Transverse colon (tissue), 4 donors: ENCODE measurements at regions not wholly inside any gene's neighbourhood (a gene's known extent, or its start where the extent isn't known, plus 50 kb on each side); places are given as distances from the start of the nearest gene placed in this dataset.

Experiments
- DNase-seq: peaks from one replicate; pipeline ENCODE4 v3.0.0-alpha.2; 2019
- H3K27ac ChIP-seq, 4 donors: fragments of 200-600 bp; sonication (generic); 2 replicates each; pipeline ENCODE4 v1.5.1; 2016 to 2018; ENCODE audit warnings: inconsistent platforms in 4 of 4
- H3K27me3 ChIP-seq: fragments of 200-600 bp; sonication (generic); 2 replicates; pipeline ENCODE4 v1.5.1; 2017; ENCODE audit warnings: inconsistent platforms
- H3K36me3 ChIP-seq, 4 donors: fragments of 200-600 bp; sonication (generic); 2 replicates each; pipeline ENCODE4 v1.5.1; 2017 to 2019; ENCODE audit warnings: inconsistent platforms in 4 of 4
- H3K4me1 ChIP-seq, 4 donors: fragments of 200-600 bp; sonication (generic); 2 replicates each; pipeline ENCODE4 v1.5.1; 2017 to 2020; ENCODE audit warnings: inconsistent platforms in 4 of 4
- H3K4me3 ChIP-seq, 4 donors: fragments of 200-600 bp; sonication (generic); 1 replicate in 1 of 4; 2 replicates in 3 of 4; pipeline versions ENCODE4 v1.5.1 to v1.6.1; 2017 to 2019; ENCODE audit warnings: inconsistent platforms in 4 of 4
- H3K9me3 ChIP-seq, 2 donors: fragments of 200-600 bp; sonication (generic); 2 replicates each; pipeline ENCODE4 v1.5.1; 2017 to 2019; ENCODE audit warnings: inconsistent platforms in 2 of 2
- EP300 ChIP-seq: sonication (generic); formaldehyde crosslinking; IDR thresholded peaks from one replicate; pipeline ENCODE4 v1.6.1; 2017; ENCODE audit warnings: antibody characterized with exemption, low read depth
- POLR2A ChIP-seq: fragments of 450-650 bp; IDR thresholded peaks from one replicate; pipeline ENCODE4 v1.6.1; 2016; ENCODE audit warnings: antibody characterized with exemption, mild to moderate bottlenecking, moderate library complexity
- POLR2AphosphoS5 ChIP-seq, 3 donors: sonication (generic); formaldehyde crosslinking; IDR thresholded peaks; one replicate each; pipeline ENCODE4 v1.6.1; 2016; ENCODE audit warnings: antibody characterized with exemption in 3 of 3
- WGBS, 2 donors: methylation state at CpG; one replicate each; pipeline ENCODE4 v1.1.5; 2018; ENCODE audit warnings: low coverage in 1 of 2; 5-methylcytosine and 5-hydroxymethylcytosine counted together
- in situ Hi-C, 4 donors: fragments of 200-750 bp; cut with MboI; loops; one replicate each; pipeline versions ENCODE4 v1.15.0 to v1.15.1; 2017; ENCODE audit warnings: low sequenced_read_pairs in 3 of 4, low pct_ligation_motif_present in 1 of 4, low pct_unique_long_range_greater_than_20kb in 1 of 4
- intact Hi-C: fragments of 100-400 bp; cut with DNase I; formaldehyde crosslinking; loops from one replicate; pipeline ENCODE4 v1.15.1; 2023; ENCODE audit warnings: low total_unique reads
- TF ChIP-seq, protein P1 (sequence below), 5 experiments: fragments of 200-600 bp in 3 of 5; fragments of 450-650 bp in 2 of 5; sonication (generic) in 3 of 5; IDR thresholded peaks; 1 replicate in 2 of 5; 2 replicates in 3 of 5; pipeline ENCODE4 v1.5.1; 2016 to 2017; ENCODE audit warnings: antibody characterized with exemption in 5 of 5, inconsistent platforms in 3 of 5, mild to moderate bottlenecking in 2 of 5, moderate library complexity in 1 of 5

- Histone ChIP-seq H3K27me3 (no peaks in the 10 kb centered on the region), H3K36me3 (no peaks in the 10 kb centered on the region), H3K4me1 (peaks cover 0 to 13% (median 2%) of the 10 kb centered on the region in 4 donors), H3K4me3 (no peak overlapping the region), H3K9me3 (no peaks in the 10 kb centered on the region), H3K27ac (no peak overlapping the region)
- intact Hi-C loops (no loop called here), in situ Hi-C loops (no loop called here)
- TF ChIP-seq POLR2A = no peak
- TF ChIP-seq, protein P1, sequence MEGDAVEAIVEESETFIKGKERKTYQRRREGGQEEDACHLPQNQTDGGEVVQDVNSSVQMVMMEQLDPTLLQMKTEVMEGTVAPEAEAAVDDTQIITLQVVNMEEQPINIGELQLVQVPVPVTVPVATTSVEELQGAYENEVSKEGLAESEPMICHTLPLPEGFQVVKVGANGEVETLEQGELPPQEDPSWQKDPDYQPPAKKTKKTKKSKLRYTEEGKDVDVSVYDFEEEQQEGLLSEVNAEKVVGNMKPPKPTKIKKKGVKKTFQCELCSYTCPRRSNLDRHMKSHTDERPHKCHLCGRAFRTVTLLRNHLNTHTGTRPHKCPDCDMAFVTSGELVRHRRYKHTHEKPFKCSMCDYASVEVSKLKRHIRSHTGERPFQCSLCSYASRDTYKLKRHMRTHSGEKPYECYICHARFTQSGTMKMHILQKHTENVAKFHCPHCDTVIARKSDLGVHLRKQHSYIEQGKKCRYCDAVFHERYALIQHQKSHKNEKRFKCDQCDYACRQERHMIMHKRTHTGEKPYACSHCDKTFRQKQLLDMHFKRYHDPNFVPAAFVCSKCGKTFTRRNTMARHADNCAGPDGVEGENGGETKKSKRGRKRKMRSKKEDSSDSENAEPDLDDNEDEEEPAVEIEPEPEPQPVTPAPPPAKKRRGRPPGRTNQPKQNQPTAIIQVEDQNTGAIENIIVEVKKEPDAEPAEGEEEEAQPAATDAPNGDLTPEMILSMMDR (IDR thresholded peaks at IDR 0.05) = no peak
- no peak for TF ChIP-seq POLR2AphosphoS5 (IDR thresholded peaks at IDR 0.05)
- no peak for TF ChIP-seq EP300
- DNase-seq = no peak
- 83 to 89% methylated on average over 2 of the region's 2 CpGs for WGBS, 2 donors
Observed at GRCh38 chr3:177929310-177929709, 606.9 kb upstream of the KCNMB2 start.

- WGBS, 2 donors = 80 to 100% methylated on average over 1 to 2 of the region's 2 CpGs
- no peak for DNase-seq
- peaks cover 0 to 13% (median 2%) of the 10 kb centered on the region in 4 donors for H3K4me1 ChIP-seq
- H3K27me3 ChIP-seq = no peaks in the 10 kb centered on the region
- H3K9me3 ChIP-seq = no peaks in the 10 kb centered on the region
- intact Hi-C loops = no loop called here
- in situ Hi-C loops = no loop called here
- no peak overlapping the region for H3K4me3 ChIP-seq
- H3K36me3 ChIP-seq = no peaks in the 10 kb centered on the region
- H3K27ac ChIP-seq = no peak overlapping the region
- TF ChIP-seq, protein P1 (IDR thresholded peaks at IDR 0.05) = no peak
- TF ChIP-seq EP300 (no peak), POLR2AphosphoS5 (IDR thresholded peaks at IDR 0.05) (no peak), POLR2A (no peak)
Observed at GRCh38 chr3:177930771-177931170, 605.5 kb upstream of the KCNMB2 start.

DNA sequence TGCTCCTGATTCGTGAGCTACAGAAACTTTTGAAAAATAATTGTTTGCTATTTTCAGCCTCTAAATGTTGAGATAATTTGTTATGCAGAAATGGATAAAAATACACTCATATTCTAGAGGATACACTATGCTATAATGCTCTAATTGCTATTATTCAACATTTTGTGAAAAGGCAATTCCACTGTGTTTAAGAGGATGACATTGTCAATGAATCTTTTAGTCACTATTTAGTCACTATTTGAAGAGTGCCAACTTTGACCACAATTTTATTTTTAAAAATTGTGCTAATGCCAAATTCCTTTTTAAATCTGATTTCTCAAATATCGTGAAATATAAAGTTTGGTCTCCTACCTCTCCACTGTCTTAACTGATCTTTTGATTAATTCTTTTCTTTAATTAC lies 604.9 kb upstream of the KCNMB2 start:
- DNase-seq = no peak
- H3K27me3 ChIP-seq = no peaks in the 10 kb centered on the region
- H3K36me3 ChIP-seq = no peaks in the 10 kb centered on the region
- H3K4me3 ChIP-seq = no peak overlapping the region
- 85 to 88% methylated on average over 2 of the region's 2 CpGs for WGBS, 2 donors
- peaks cover 0 to 13% (median 2%) of the 10 kb centered on the region in 4 donors for H3K4me1 ChIP-seq
- no peak overlapping the region for H3K27ac ChIP-seq
- intact Hi-C loops = no loop called here
- TF ChIP-seq, protein P1 (IDR thresholded peaks at IDR 0.05) = no peak
- no peak for TF ChIP-seq EP300
- TF ChIP-seq POLR2AphosphoS5 (IDR thresholded peaks at IDR 0.05) = no peak
- TF ChIP-seq POLR2A = no peak
- no peaks in the 10 kb centered on the region for H3K9me3 ChIP-seq
- in situ Hi-C loops = no loop called here

GRCh38 chr3:177932346-177932745 lies 603.9 kb upstream of the KCNMB2 start:
- 88 to 92% methylated on average over 1 of the region's 1 CpG for WGBS, 2 donors
- in situ Hi-C loops = no loop called here
- no peak overlapping the region for H3K27ac ChIP-seq

More at GRCh38 chr3:177932346-177932745, 603.9 kb upstream of the KCNMB2 start:
- DNase-seq = no peak
- Histone ChIP-seq H3K27me3 (no peaks in the 10 kb centered on the region), H3K36me3 (no peaks in the 10 kb centered on the region), H3K9me3 (no peaks in the 10 kb centered on the region), H3K4me1 (peaks cover 0 to 13% (median 2%) of the 10 kb centered on the region in 4 donors), H3K4me3 (no peak overlapping the region)
- intact Hi-C loops = no loop called here
- TF ChIP-seq POLR2A = no peak
- TF ChIP-seq POLR2AphosphoS5 (IDR thresholded peaks at IDR 0.05) = no peak
- TF ChIP-seq EP300 = no peak
- TF ChIP-seq, protein P1 (IDR thresholded peaks at IDR 0.05) = no peak
